ENCODE measurements at regions not wholly inside any gene's neighbourhood (a gene's known extent, or its start where the extent isn't known, plus 50 kb on each side); places are given as distances from the start of the nearest gene placed in this dataset.

GRCh38 chr16:82476786-82477185 lies 150.0 kb upstream of the CDH13 start:
- CTCF ChIA-PET = no interaction called here
- no peak overlapping the region for H3K4me3 ChIP-seq (ENCODE audit: low read depth, low read length)
- no peak for DNase-seq (ENCODE audit: low read depth)
- H3K27me3 ChIP-seq (ENCODE audit: control insufficient read depth, insufficient read depth, low read length) = no peaks in the 10 kb centered on the region
- H3K36me3 ChIP-seq (ENCODE audit: control insufficient read depth, insufficient read depth, low read length) = no peaks in the 10 kb centered on the region
- POLR2A ChIA-PET = no interaction called here
- no peak for TF ChIP-seq CTCF (IDR thresholded peaks at IDR 0.05; ENCODE audit: insufficient read depth, low read depth, low read length)

- ChIA-PET CTCF (interaction anchor here (2.1 kb wide), 1 partner anchor 14 kb away, joined by 9 read pairs; no protein-coding TSS in a partner anchor), POLR2A (no interaction called here)
- TF ChIP-seq CTCF (IDR thresholded peaks at IDR 0.05; ENCODE audit: insufficient read depth, low read depth, low read length) = no peak
- H3K4me3 ChIP-seq (ENCODE audit: low read depth, low read length) = no peak overlapping the region
- H3K27me3 ChIP-seq (ENCODE audit: control insufficient read depth, insufficient read depth, low read length) = no peaks in the 10 kb centered on the region
- H3K36me3 ChIP-seq (ENCODE audit: control insufficient read depth, insufficient read depth, low read length) = no peaks in the 10 kb centered on the region
- no peak for DNase-seq (ENCODE audit: low read depth)
Measured at GRCh38 chr16:82470620-82471152, 156.1 kb upstream of the CDH13 start.

GRCh38 chr16:82470016-82470415 lies 156.8 kb upstream of the CDH13 start:
- POLR2A ChIA-PET = no interaction called here
- no peak overlapping the region for H3K4me3 ChIP-seq (ENCODE audit: low read depth, low read length)
- CTCF ChIA-PET = interaction anchor here (2.1 kb wide), 1 partner anchor 14 kb away, joined by 9 read pairs; no protein-coding TSS in a partner anchor
- no peaks in the 10 kb centered on the region for H3K27me3 ChIP-seq (ENCODE audit: control insufficient read depth, insufficient read depth, low read length)
- TF ChIP-seq CTCF (IDR thresholded peaks at IDR 0.05; ENCODE audit: insufficient read depth, low read depth, low read length) = no peak
- no peak for DNase-seq (ENCODE audit: low read depth)
- no peaks in the 10 kb centered on the region for H3K36me3 ChIP-seq (ENCODE audit: control insufficient read depth, insufficient read depth, low read length)

GRCh38 chr16:82464187-82464586 lies 162.6 kb upstream of the CDH13 start:
- no peaks in the 10 kb centered on the region for H3K27me3 ChIP-seq (ENCODE audit: control insufficient read depth, insufficient read depth, low read length)
- no peak for TF ChIP-seq CTCF (IDR thresholded peaks at IDR 0.05; ENCODE audit: insufficient read depth, low read depth, low read length)
- H3K4me3 ChIP-seq (ENCODE audit: low read depth, low read length) = no peak overlapping the region
- ChIA-PET CTCF (no interaction called here), POLR2A (no interaction called here)
- no peak for DNase-seq (ENCODE audit: low read depth)
- H3K36me3 ChIP-seq (ENCODE audit: control insufficient read depth, insufficient read depth, low read length) = no peaks in the 10 kb centered on the region

- Histone ChIP-seq H3K27me3 (ENCODE audit: control insufficient read depth, insufficient read depth, low read length) (no peaks in the 10 kb centered on the region), H3K4me3 (ENCODE audit: low read depth, low read length) (no peak overlapping the region), H3K36me3 (ENCODE audit: control insufficient read depth, insufficient read depth, low read length) (no peaks in the 10 kb centered on the region)
- ChIA-PET CTCF (no interaction called here), POLR2A (no interaction called here)
- no peak for DNase-seq (ENCODE audit: low read depth)
- TF ChIP-seq CTCF (IDR thresholded peaks at IDR 0.05; ENCODE audit: insufficient read depth, low read depth, low read length) = no peak
Measured at GRCh38 chr16:82460766-82461165, 166.0 kb upstream of the CDH13 start.

Data from BJ (cell line).